Heart left ventricle (tissue), 16 donors: ENCODE measurements at regions not wholly inside any gene's neighbourhood (a gene's known extent, or its start where the extent isn't known, plus 50 kb on each side); places are given as distances from the start of the nearest gene placed in this dataset.

Source experiments
- ATAC-seq, 4 donors: fragments of 200-7000 bp; cut with Tn5 transposase; one replicate each; pipeline ENCODE4 v1.9.1; 2020 to 2022; ENCODE audit warnings: moderate library complexity in 4 of 4, mild to moderate bottlenecking in 3 of 4, moderate number of reproducible peaks in 1 of 4
- DNase-seq, 5 donors: peaks; one replicate each; pipeline ENCODE4 v3.0.0-alpha.2; 2020
- H3K27ac ChIP-seq, 12 donors: fragments of 200-600 bp; sonication (generic) in 4 of 12; one replicate each; pipeline versions ENCODE4 v1.5.0 to v1.8.0; 2016 to 2022; ENCODE audit warnings: mild to moderate bottlenecking in 2 of 12
- H3K27me3 ChIP-seq, 9 donors: fragments of 200-600 bp; sonication (generic) in 2 of 9; one replicate each; pipeline versions ENCODE4 v1.5.1 to v1.8.0; 2016 to 2022; ENCODE audit warnings: mild to moderate bottlenecking in 3 of 9
- H3K36me3 ChIP-seq, 9 donors: fragments of 200-600 bp; sonication (generic) in 2 of 9; one replicate each; pipeline versions ENCODE4 v1.5.0 to v1.8.0; 2018 to 2022; ENCODE audit warnings: mild to moderate bottlenecking in 2 of 9
- H3K4me1 ChIP-seq, 12 donors: fragments of 200-600 bp; sonication (generic) in 4 of 12; one replicate each; pipeline versions ENCODE4 v1.5.0 to v1.8.0; 2016 to 2022; ENCODE audit warnings: mild to moderate bottlenecking in 3 of 12
- H3K4me3 ChIP-seq, 12 donors: fragments of 200-600 bp; sonication (generic) in 4 of 12; one replicate each; pipeline versions ENCODE4 v1.5.0 to v1.8.0; 2017 to 2022; ENCODE audit warnings: mild to moderate bottlenecking in 9 of 12, moderate library complexity in 4 of 12
- H3K9me3 ChIP-seq, 12 donors: fragments of 200-600 bp; sonication (generic) in 4 of 12; one replicate each; pipeline versions ENCODE4 v1.5.0 to v1.8.0; 2016 to 2022; ENCODE audit warnings: mild to moderate bottlenecking in 1 of 12
- CTCF ChIP-seq, 12 donors: fragments of 200-600 bp; sonication (generic) in 4 of 12; IDR thresholded peaks; one replicate each; pipeline versions ENCODE4 v1.5.0 to v1.8.0; 2018 to 2022; ENCODE audit warnings: antibody characterized with exemption in 12 of 12, mild to moderate bottlenecking in 5 of 12
- POLR2A ChIP-seq, 2 donors: fragments of 450-650 bp; IDR thresholded peaks; one replicate each; pipeline ENCODE4 v1.6.1; 2017; ENCODE audit warnings: antibody characterized with exemption in 2 of 2, mild to moderate bottlenecking in 2 of 2, moderate library complexity in 2 of 2
- WGBS, 4 donors: extraction: QIAGEN DNeasy Blood & Tissue Kit in 2 of 4; methylation state at CpG; one replicate each; pipeline versions ENCODE4 v1.1.5 to v1.1.7; 2013 to 2018; 5-methylcytosine and 5-hydroxymethylcytosine counted together
- intact Hi-C, 10 donors: fragments of 100-400 bp; cut with DNase I; formaldehyde crosslinking; loops; one replicate each; pipeline versions ENCODE4 v1.11.1 to v1.14.2; 2022
- donor health status: ischemic (EF 13 %, LVEDD 7.1; RV severe dilation, severe dysfunction).
- donor health status: healthy with polysubstance abuse.
- donor health status: DM: no; HTN: yes; CAD: no.
- donor health status: DM: no; HTN: no; CAD: no.
- donor health status: ischemic (EF 25% LVEDD 6.9; RV normal size, moderate dysfunction).
- donor health status: ischemic (EF 25% LVEDD 5.7; RV mildly dilated, moderate dysfunction).
- donor health status: healthy.
- donor health status: DM: yes; HTN: yes; CAD: no.
- donor health status: ischemic (EF 35%, LVEDD 5.7; RV mildly dilated, moderate dysfunction).
- donor health status: nonischemic (EF 11% LVEDD 7.7; RV severe dilation, severe dysfunction).
- donor health status: DM: yes; HTN: yes; CAD: no.
- donor health status: PGD.
- donor health status: ischemic (EF 29% LVEDD 5.4; RV normal size, mild dysfunction).
- donor health status: nonischemic (EF 23%, LVEDD 6.1; RV moderate dilation, normal function).

- ATAC-seq (no peak), DNase-seq (no peak)
- WGBS, 4 donors, result 73 to 84% (median 80%) methylated on average over 5 of the region's 5 CpGs
- Histone ChIP-seq H3K4me1 (peaks cover 0 to 5% (median 0%) of the 10 kb centered on the region in 12 donors), H3K9me3 (no peaks in the 10 kb centered on the region), H3K4me3 (no peak overlapping the region), H3K27me3 (peaks cover 0 to 7% (median 0%) of the 10 kb centered on the region in 9 donors), H3K27ac (no peak overlapping the region), H3K36me3 (no peaks in the 10 kb centered on the region)
- TF ChIP-seq CTCF (IDR thresholded peaks at IDR 0.05) (no peak), POLR2A (IDR thresholded peaks at IDR 0.05) (no peak)
- intact Hi-C loops, result no loop called here
Observed at GRCh38 chr1:29728703-29729102, 492.4 kb downstream of the PTPRU start.

GRCh38 chr1:29725262-29725661, 488.9 kb downstream of the PTPRU start:
- H3K4me3 ChIP-seq, result no peak overlapping the region
- no peaks in the 10 kb centered on the region for H3K36me3 ChIP-seq
- intact Hi-C loops, result no loop called here
- WGBS, 4 donors, result 79 to 96% (median 88%) methylated on average over 1 of the region's 1 CpG
- H3K9me3 ChIP-seq, result peaks cover 0 to 20% (median 10%) of the 10 kb centered on the region in 12 donors
- no peak for ATAC-seq
- no peak for DNase-seq
- H3K27me3 ChIP-seq, result peaks cover 0 to 7% (median 0%) of the 10 kb centered on the region in 9 donors
- TF ChIP-seq POLR2A (IDR thresholded peaks at IDR 0.05) (no peak), CTCF (IDR thresholded peaks at IDR 0.05) (no peak)
- H3K4me1 ChIP-seq, result no peaks in the 10 kb centered on the region
- no peak overlapping the region for H3K27ac ChIP-seq

- Histone ChIP-seq H3K27me3 (peaks cover 0 to 7% (median 0%) of the 10 kb centered on the region in 9 donors), H3K9me3 (peaks cover 0 to 25% (median 10%) of the 10 kb centered on the region in 12 donors), H3K4me3 (no peak overlapping the region), H3K27ac (no peak overlapping the region), H3K36me3 (no peaks in the 10 kb centered on the region), H3K4me1 (no peaks in the 10 kb centered on the region)
- ATAC-seq (no peak), DNase-seq (no peak)
- intact Hi-C loops, result no loop called here
- TF ChIP-seq CTCF (IDR thresholded peaks at IDR 0.05), result no peak
- TF ChIP-seq POLR2A (IDR thresholded peaks at IDR 0.05), result no peak
Observed at GRCh38 chr1:29722598-29722997, 486.3 kb downstream of the PTPRU start.

GRCh38 chr1:29719253-29719652, 482.9 kb downstream of the PTPRU start:
- intact Hi-C loops, result no loop called here
- Histone ChIP-seq H3K27me3 (no peaks in the 10 kb centered on the region), H3K9me3 (peaks cover 0 to 35% (median 10%) of the 10 kb centered on the region in 12 donors), H3K4me3 (no peak overlapping the region), H3K27ac (no peak overlapping the region), H3K4me1 (no peaks in the 10 kb centered on the region), H3K36me3 (no peaks in the 10 kb centered on the region)
- 43 to 50% (median 47%) methylated on average over 4 of the region's 4 CpGs for WGBS, 4 donors
- DNase-seq (no peak), ATAC-seq (no peak)
- TF ChIP-seq CTCF (IDR thresholded peaks at IDR 0.05) (no peak), POLR2A (IDR thresholded peaks at IDR 0.05) (no peak)
